WTC11 (cell line): ENCODE measurements at regions not wholly inside any gene's neighbourhood (a gene's known extent, or its start where the extent isn't known, plus 50 kb on each side); places are given as distances from the start of the nearest gene placed in this dataset.

Experiments used
- ATAC-seq: fragments of 200-7000 bp; cut with Tn5 transposase; 2 replicates; pipeline ENCODE4 v1.10.0; 2021; ENCODE audit warnings: mild to moderate bottlenecking, moderate library complexity
- CTCF ChIA-PET: fragments of 300-600 bp; sonication (Branson Sonifier 250); formaldehyde crosslinking; loops from one replicate; lab custom pipeline; 2021; ENCODE audit warnings: antibody characterized with exemption; lab: Charles Lee
- POLR2A ChIA-PET: fragments of 350-600 bp; sonication (Branson Sonifier 250); formaldehyde crosslinking; loops from one replicate; lab custom pipeline; 2021; ENCODE audit warnings: antibody characterized with exemption; lab: Charles Lee
- DNase-seq: peaks from one replicate; pipeline ENCODE4 v3.0.0; 2021; ENCODE audit warnings: low spot score
- H3K27ac Mint-ChIP-seq: 2 replicates; pipeline ENCODE4 v1.8.0; 2021; ENCODE audit warnings: mixed read lengths
- H3K27me3 Mint-ChIP-seq: 2 replicates; pipeline ENCODE4 v1.8.0; 2021; ENCODE audit warnings: low read depth, mild to moderate bottlenecking, moderate library complexity, mixed read lengths
- H3K36me3 Mint-ChIP-seq: 2 replicates; pipeline ENCODE4 v1.8.0; 2021; ENCODE audit warnings: mixed read lengths
- H3K4me1 Mint-ChIP-seq: 2 replicates; pipeline ENCODE4 v1.8.0; 2022; ENCODE audit warnings: mixed read lengths
- H3K4me3 Mint-ChIP-seq: 2 replicates; pipeline ENCODE4 v1.8.0; 2021; ENCODE audit warnings: mild to moderate bottlenecking, moderate library complexity, mixed read lengths
- H3K9me3 Mint-ChIP-seq: 2 replicates; pipeline ENCODE4 v1.8.0; 2021; ENCODE audit warnings: mixed read lengths
- GTF2I ChIP-seq: fragments of 250-450 bp; sonication (Bioruptor Pico); conservative IDR thresholded peaks from 2 replicates; pipeline ENCODE4 v1.4.0; 2021; ENCODE audit warnings: mild to moderate bottlenecking
- JAZF1 ChIP-seq: fragments of 250-450 bp; sonication (Bioruptor Pico); IDR thresholded peaks from 2 replicates; pipeline ENCODE4 v1.9.0; 2021; ENCODE audit warnings: moderate library complexity, mild to moderate bottlenecking, inconsistent platforms
- JUN ChIP-seq: sonication (generic); formaldehyde crosslinking; IDR thresholded peaks from 2 replicates; pipeline ENCODE4 v1.8.0; 2023; ENCODE audit warnings: mild to moderate bottlenecking, missing genetic modification reagents
- KAT7 ChIP-seq: sonication (generic); formaldehyde crosslinking; IDR thresholded peaks from 2 replicates; pipeline ENCODE4 v1.8.1; 2023; ENCODE audit warnings: missing genetic modification reagents, mild to moderate bottlenecking, borderline replicate concordance
- MYBL2 ChIP-seq: sonication (generic); formaldehyde crosslinking; IDR thresholded peaks from 2 replicates; pipeline ENCODE4 v1.8.1; 2023; ENCODE audit warnings: mild to moderate bottlenecking, moderate library complexity, missing genetic modification reagents
- NR2C2 ChIP-seq: sonication (generic); formaldehyde crosslinking; IDR thresholded peaks from 2 replicates; pipeline ENCODE4 v1.8.0; 2022; ENCODE audit warnings: mild to moderate bottlenecking, missing genetic modification reagents
- OVOL2 ChIP-seq: fragments of 250-450 bp; sonication (Bioruptor Pico); IDR thresholded peaks from 2 replicates; pipeline ENCODE4 v1.9.0; 2021; ENCODE audit warnings: mild to moderate bottlenecking, borderline replicate concordance
- RELA ChIP-seq: sonication (generic); formaldehyde crosslinking; IDR thresholded peaks from 2 replicates; pipeline ENCODE4 v1.8.1; 2022; ENCODE audit warnings: missing genetic modification reagents, mild to moderate bottlenecking, borderline replicate concordance
- RORB ChIP-seq: fragments of 250-450 bp; sonication (Bioruptor Pico); IDR thresholded peaks from 2 replicates; pipeline ENCODE4 v1.9.0; 2021; ENCODE audit warnings: mild to moderate bottlenecking
- SMAD3 ChIP-seq: sonication (generic); formaldehyde crosslinking; IDR thresholded peaks from 2 replicates; pipeline ENCODE4 v1.8.0; 2022; ENCODE audit warnings: missing genetic modification reagents, mild to moderate bottlenecking, borderline replicate concordance
- TEAD4 ChIP-seq: sonication (generic); formaldehyde crosslinking; IDR thresholded peaks from 2 replicates; pipeline ENCODE4 v1.8.0; 2022; ENCODE audit warnings: mild to moderate bottlenecking, missing genetic modification reagents
- ZNF121 ChIP-seq: sonication (generic); formaldehyde crosslinking; IDR thresholded peaks from 2 replicates; pipeline ENCODE4 v1.8.0; 2023; ENCODE audit warnings: missing genetic modification reagents
- ZNF263 ChIP-seq: sonication (generic); formaldehyde crosslinking; IDR thresholded peaks from 2 replicates; pipeline ENCODE4 v1.8.1; 2022; ENCODE audit warnings: low read depth, mild to moderate bottlenecking, moderate library complexity, missing genetic modification reagents
- ZNF396 ChIP-seq: fragments of 250-450 bp; sonication (Bioruptor Pico); IDR thresholded peaks from 2 replicates; pipeline ENCODE4 v1.8.0; 2021; ENCODE audit warnings: mild to moderate bottlenecking, moderate library complexity, borderline replicate concordance
- TF ChIP-seq, protein P1 (sequence below): fragments of 250-450 bp; sonication (Bioruptor Pico); IDR thresholded peaks from 2 replicates; pipeline ENCODE4 v1.9.0; 2021; ENCODE audit warnings: mild to moderate bottlenecking
- TF ChIP-seq, protein P2 (sequence below): sonication (generic); formaldehyde crosslinking; IDR thresholded peaks from 2 replicates; pipeline ENCODE4 v1.8.1; 2022; ENCODE audit warnings: mild to moderate bottlenecking, moderate library complexity, missing genetic modification reagents
- TF ChIP-seq, protein P3 (sequence below): fragments of 250-450 bp; sonication (Bioruptor Pico); IDR thresholded peaks from 2 replicates; pipeline ENCODE4 v1.9.0; 2021; ENCODE audit warnings: moderate library complexity, mild to moderate bottlenecking, inconsistent platforms, borderline replicate concordance
- TF ChIP-seq, protein P4 (sequence below): sonication (generic); formaldehyde crosslinking; IDR thresholded peaks from 2 replicates; pipeline ENCODE4 v1.8.0; 2022; ENCODE audit warnings: mild to moderate bottlenecking, missing genetic modification reagents
- TF ChIP-seq, protein P5 (sequence below): sonication (generic); formaldehyde crosslinking; IDR thresholded peaks from 2 replicates; pipeline ENCODE4 v1.8.1; 2023; ENCODE audit warnings: mild to moderate bottlenecking, missing genetic modification reagents
- TF ChIP-seq, protein P6 (sequence below): fragments of 200-600 bp; IDR thresholded peaks from 2 replicates; pipeline ENCODE4 v1.8.0; 2022; ENCODE audit warnings: antibody characterized with exemption
- TF ChIP-seq, protein P7 (sequence below): sonication (generic); formaldehyde crosslinking; IDR thresholded peaks from 2 replicates; pipeline ENCODE4 v1.8.0; 2022; ENCODE audit warnings: mild to moderate bottlenecking, missing genetic modification reagents
- TF ChIP-seq, protein P8 (sequence below): sonication (generic); formaldehyde crosslinking; IDR thresholded peaks from 2 replicates; pipeline ENCODE4 v1.8.0; 2022; ENCODE audit warnings: missing genetic modification reagents

DNA sequence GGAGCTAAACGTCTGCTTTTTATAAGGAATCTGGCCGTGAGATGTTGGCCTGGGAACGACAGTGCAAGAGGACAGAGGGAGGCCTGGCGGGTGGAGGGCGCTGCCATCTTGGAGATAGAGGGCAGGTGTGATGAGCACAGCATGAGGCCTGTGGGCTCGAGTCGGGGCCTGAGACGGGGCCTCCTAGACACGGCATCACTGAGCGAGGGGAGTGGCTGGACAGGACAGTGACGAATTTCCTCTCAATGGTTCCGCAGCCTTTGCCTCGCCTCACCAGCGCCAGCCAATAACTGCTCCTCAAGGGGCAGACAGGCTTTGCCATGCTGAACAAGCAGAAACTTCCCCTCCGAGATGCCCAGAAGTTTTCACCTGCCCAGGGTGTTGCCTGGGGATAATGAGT, 376.7 kb downstream of the THBS2 start:
- Mint-ChIP-seq H3K36me3 (no peaks in the 10 kb centered on the region), H3K4me3 (no peak overlapping the region), H3K4me1 (peaks cover 11% of the 10 kb centered on the region), H3K27me3 (no peaks in the 10 kb centered on the region), H3K27ac (no peak overlapping the region), H3K9me3 (no peaks in the 10 kb centered on the region)
- no peak for ATAC-seq
- no peak for DNase-seq
- TF ChIP-seq RORB (CRISPR knock-in tag) (no peak), MYBL2 (CRISPR knock-in tag) (no peak), RELA (CRISPR knock-in tag) (no peak), ZNF121 (CRISPR knock-in tag) (no peak), ZNF263 (CRISPR knock-in tag) (no peak), KAT7 (CRISPR knock-in tag) (no peak), JAZF1 (CRISPR knock-in tag) (no peak), JUN (no peak), SMAD3 (CRISPR knock-in tag) (no peak), TEAD4 (CRISPR knock-in tag) (no peak), OVOL2 (CRISPR knock-in tag) (no peak), GTF2I (CRISPR knock-in tag) (no peak), ZNF396 (no peak)
- TF ChIP-seq, protein P1, sequence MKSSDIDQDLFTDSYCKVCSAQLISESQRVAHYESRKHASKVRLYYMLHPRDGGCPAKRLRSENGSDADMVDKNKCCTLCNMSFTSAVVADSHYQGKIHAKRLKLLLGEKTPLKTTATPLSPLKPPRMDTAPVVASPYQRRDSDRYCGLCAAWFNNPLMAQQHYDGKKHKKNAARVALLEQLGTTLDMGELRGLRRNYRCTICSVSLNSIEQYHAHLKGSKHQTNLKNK, result no peak
- TF ChIP-seq, protein P2, sequence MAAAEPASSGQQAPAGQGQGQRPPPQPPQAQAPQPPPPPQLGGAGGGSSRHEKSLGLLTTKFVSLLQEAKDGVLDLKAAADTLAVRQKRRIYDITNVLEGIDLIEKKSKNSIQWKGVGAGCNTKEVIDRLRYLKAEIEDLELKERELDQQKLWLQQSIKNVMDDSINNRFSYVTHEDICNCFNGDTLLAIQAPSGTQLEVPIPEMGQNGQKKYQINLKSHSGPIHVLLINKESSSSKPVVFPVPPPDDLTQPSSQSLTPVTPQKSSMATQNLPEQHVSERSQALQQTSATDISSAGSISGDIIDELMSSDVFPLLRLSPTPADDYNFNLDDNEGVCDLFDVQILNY (CRISPR knock-in tag), result no peak
- TF ChIP-seq, protein P3, sequence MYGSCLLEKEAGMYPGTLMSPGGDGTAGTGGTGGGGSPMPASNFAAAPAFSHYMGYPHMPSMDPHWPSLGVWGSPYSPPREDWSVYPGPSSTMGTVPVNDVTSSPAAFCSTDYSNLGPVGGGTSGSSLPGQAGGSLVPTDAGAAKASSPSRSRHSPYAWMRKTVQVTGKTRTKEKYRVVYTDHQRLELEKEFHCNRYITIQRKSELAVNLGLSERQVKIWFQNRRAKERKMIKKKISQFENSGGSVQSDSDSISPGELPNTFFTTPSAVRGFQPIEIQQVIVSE (CRISPR knock-in tag), result no peak
- CTCF ChIA-PET, result interaction anchor here (1.8 kb wide), 1 partner anchor 15 kb away, joined by 5 read pairs; no protein-coding TSS in a partner anchor
- POLR2A ChIA-PET, result no interaction called here

DNA sequence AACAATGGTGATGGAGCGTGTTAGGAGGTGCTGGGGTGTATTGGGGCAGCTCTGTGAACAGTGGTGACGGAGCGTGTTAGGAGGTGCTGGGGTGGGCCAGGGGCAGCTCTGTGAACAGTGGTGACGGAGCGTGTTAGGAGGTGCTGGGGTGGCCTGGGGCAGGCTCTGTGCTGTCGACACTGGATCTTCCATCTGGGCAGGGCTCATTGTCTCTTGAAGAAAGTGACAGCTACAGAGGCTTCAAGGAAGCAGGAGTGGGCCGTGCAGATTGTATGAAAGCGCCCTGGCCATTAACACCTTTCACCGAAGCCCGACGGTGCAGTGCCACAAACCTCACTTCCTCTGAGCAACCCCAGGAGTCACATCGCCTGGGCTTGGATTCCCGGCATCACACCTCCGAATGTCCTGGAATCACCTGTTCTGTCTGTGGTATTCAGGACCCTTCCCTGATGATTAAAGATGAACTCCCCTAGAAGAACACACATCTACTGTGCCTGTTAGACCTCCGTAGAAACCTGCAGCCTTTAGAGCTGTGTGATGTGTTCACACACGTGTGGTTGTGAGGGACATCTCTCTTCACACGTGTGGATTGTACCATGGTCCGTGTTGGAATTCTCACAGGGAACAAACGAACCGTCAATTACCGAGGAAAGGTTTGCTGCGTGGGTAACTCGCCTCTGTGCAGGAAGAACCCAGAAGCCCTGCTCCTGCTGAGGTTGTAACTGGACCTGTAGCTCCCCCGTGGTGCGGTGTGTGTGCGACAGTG, 377.7 kb downstream of the THBS2 start:
- ChIA-PET POLR2A (no interaction called here), CTCF (no interaction called here)
- Mint-ChIP-seq H3K9me3 (no peaks in the 10 kb centered on the region), H3K27ac (no peak overlapping the region), H3K36me3 (no peaks in the 10 kb centered on the region), H3K27me3 (no peaks in the 10 kb centered on the region), H3K4me3 (no peak overlapping the region)
- DNase-seq, result no peak
- TF ChIP-seq ZNF121 (CRISPR knock-in tag), result no peak
- TF ChIP-seq NR2C2, result no peak
- TF ChIP-seq, protein P1, result no peak
- TF ChIP-seq, protein P4, sequence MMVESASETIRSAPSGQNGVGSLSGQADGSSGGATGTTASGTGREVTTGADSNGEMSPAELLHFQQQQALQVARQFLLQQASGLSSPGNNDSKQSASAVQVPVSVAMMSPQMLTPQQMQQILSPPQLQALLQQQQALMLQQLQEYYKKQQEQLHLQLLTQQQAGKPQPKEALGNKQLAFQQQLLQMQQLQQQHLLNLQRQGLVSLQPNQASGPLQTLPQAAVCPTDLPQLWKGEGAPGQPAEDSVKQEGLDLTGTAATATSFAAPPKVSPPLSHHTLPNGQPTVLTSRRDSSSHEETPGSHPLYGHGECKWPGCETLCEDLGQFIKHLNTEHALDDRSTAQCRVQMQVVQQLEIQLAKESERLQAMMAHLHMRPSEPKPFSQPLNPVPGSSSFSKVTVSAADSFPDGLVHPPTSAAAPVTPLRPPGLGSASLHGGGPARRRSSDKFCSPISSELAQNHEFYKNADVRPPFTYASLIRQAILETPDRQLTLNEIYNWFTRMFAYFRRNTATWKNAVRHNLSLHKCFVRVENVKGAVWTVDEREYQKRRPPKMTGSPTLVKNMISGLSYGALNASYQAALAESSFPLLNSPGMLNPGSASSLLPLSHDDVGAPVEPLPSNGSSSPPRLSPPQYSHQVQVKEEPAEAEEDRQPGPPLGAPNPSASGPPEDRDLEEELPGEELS, result no peak
- TF ChIP-seq, protein P5, sequence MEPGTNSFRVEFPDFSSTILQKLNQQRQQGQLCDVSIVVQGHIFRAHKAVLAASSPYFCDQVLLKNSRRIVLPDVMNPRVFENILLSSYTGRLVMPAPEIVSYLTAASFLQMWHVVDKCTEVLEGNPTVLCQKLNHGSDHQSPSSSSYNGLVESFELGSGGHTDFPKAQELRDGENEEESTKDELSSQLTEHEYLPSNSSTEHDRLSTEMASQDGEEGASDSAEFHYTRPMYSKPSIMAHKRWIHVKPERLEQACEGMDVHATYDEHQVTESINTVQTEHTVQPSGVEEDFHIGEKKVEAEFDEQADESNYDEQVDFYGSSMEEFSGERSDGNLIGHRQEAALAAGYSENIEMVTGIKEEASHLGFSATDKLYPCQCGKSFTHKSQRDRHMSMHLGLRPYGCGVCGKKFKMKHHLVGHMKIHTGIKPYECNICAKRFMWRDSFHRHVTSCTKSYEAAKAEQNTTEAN (CRISPR knock-in tag), result no peak
- TF ChIP-seq OVOL2 (CRISPR knock-in tag), result no peak
- TF ChIP-seq ZNF263 (CRISPR knock-in tag), result no peak
- TF ChIP-seq, protein P6, sequence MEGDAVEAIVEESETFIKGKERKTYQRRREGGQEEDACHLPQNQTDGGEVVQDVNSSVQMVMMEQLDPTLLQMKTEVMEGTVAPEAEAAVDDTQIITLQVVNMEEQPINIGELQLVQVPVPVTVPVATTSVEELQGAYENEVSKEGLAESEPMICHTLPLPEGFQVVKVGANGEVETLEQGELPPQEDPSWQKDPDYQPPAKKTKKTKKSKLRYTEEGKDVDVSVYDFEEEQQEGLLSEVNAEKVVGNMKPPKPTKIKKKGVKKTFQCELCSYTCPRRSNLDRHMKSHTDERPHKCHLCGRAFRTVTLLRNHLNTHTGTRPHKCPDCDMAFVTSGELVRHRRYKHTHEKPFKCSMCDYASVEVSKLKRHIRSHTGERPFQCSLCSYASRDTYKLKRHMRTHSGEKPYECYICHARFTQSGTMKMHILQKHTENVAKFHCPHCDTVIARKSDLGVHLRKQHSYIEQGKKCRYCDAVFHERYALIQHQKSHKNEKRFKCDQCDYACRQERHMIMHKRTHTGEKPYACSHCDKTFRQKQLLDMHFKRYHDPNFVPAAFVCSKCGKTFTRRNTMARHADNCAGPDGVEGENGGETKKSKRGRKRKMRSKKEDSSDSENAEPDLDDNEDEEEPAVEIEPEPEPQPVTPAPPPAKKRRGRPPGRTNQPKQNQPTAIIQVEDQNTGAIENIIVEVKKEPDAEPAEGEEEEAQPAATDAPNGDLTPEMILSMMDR, result no peak
- no peak for TF ChIP-seq ZNF396
- TF ChIP-seq, protein P7, sequence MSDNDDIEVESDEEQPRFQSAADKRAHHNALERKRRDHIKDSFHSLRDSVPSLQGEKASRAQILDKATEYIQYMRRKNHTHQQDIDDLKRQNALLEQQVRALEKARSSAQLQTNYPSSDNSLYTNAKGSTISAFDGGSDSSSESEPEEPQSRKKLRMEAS, result no peak
- TF ChIP-seq, protein P8, sequence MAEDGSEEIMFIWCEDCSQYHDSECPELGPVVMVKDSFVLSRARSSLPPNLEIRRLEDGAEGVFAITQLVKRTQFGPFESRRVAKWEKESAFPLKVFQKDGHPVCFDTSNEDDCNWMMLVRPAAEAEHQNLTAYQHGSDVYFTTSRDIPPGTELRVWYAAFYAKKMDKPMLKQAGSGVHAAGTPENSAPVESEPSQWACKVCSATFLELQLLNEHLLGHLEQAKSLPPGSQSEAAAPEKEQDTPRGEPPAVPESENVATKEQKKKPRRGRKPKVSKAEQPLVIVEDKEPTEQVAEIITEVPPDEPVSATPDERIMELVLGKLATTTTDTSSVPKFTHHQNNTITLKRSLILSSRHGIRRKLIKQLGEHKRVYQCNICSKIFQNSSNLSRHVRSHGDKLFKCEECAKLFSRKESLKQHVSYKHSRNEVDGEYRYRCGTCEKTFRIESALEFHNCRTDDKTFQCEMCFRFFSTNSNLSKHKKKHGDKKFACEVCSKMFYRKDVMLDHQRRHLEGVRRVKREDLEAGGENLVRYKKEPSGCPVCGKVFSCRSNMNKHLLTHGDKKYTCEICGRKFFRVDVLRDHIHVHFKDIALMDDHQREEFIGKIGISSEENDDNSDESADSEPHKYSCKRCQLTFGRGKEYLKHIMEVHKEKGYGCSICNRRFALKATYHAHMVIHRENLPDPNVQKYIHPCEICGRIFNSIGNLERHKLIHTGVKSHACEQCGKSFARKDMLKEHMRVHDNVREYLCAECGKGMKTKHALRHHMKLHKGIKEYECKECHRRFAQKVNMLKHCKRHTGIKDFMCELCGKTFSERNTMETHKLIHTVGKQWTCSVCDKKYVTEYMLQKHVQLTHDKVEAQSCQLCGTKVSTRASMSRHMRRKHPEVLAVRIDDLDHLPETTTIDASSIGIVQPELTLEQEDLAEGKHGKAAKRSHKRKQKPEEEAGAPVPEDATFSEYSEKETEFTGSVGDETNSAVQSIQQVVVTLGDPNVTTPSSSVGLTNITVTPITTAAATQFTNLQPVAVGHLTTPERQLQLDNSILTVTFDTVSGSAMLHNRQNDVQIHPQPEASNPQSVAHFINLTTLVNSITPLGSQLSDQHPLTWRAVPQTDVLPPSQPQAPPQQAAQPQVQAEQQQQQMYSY (CRISPR knock-in tag), result no peak
- TF ChIP-seq TEAD4 (CRISPR knock-in tag), result no peak
- TF ChIP-seq, all 79 proteins: peak for 0
- peaks cover 11% of the 10 kb centered on the region for H3K4me1 Mint-ChIP-seq
- ATAC-seq, result no peak
